Liver (tissue), 3 donors: ENCODE measurements at regions not wholly inside any gene's neighbourhood (a gene's known extent, or its start where the extent isn't known, plus 50 kb on each side); places are given as distances from the start of the nearest gene placed in this dataset.

ENCODE experiments used
- RAD21 ChIP-seq, 2 donors: IDR thresholded peaks; 2 replicates each; pipeline ENCODE4 v1.6.1; 2016; ENCODE audit warnings: antibody characterized with exemption in 2 of 2, mild to moderate bottlenecking in 2 of 2
- TF ChIP-seq, protein P1 (sequence below): fragments of 150-350 bp; IDR thresholded peaks from 2 replicates; pipeline ENCODE4 v1.5.1; 2017; ENCODE audit warnings: improper control_type of control experiment, low read depth, low read length; ENCODE audit not compliant: missing input control
- donor health status: healthy.
- donor health status: healthy.

DNA sequence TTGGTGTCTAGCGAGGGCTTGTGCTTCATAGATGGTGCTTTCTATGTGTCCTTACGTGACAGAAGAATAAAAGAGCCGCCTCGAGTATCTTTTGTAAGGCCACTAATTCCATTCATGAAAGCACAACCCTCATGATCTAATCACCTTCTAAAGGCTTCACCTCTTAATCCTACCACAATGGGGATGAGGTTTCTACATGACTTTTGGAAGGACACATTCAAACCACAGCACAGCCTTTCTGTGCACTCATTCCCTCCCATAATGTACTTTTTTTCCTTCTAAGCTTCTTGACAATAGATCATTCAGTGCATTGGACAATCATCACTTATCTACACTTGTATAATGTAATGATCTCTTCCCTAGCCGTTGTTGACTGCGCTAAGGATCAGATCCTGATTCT is 774.8 kb downstream of the BRINP1 start:
- TF ChIP-seq RAD21 (IDR thresholded peaks at IDR 0.05), result no peak
- TF ChIP-seq, protein P1, sequence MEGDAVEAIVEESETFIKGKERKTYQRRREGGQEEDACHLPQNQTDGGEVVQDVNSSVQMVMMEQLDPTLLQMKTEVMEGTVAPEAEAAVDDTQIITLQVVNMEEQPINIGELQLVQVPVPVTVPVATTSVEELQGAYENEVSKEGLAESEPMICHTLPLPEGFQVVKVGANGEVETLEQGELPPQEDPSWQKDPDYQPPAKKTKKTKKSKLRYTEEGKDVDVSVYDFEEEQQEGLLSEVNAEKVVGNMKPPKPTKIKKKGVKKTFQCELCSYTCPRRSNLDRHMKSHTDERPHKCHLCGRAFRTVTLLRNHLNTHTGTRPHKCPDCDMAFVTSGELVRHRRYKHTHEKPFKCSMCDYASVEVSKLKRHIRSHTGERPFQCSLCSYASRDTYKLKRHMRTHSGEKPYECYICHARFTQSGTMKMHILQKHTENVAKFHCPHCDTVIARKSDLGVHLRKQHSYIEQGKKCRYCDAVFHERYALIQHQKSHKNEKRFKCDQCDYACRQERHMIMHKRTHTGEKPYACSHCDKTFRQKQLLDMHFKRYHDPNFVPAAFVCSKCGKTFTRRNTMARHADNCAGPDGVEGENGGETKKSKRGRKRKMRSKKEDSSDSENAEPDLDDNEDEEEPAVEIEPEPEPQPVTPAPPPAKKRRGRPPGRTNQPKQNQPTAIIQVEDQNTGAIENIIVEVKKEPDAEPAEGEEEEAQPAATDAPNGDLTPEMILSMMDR, result no peak
